VCaP (cell line): ENCODE measurements at regions not wholly inside any gene's neighbourhood (a gene's known extent, or its start where the extent isn't known, plus 50 kb on each side); places are given as distances from the start of the nearest gene placed in this dataset.

Experiments
- H3K27ac ChIP-seq: fragments of 450-650 bp; 2 replicates; pipeline ENCODE4 v1.5.1; 2017
- TF ChIP-seq, protein P1 (sequence below): fragments of 450-650 bp; conservative IDR thresholded peaks from 2 replicates; pipeline ENCODE4 v1.5.1; 2017; ENCODE audit warnings: mild to moderate bottlenecking, moderate library complexity

DNA sequence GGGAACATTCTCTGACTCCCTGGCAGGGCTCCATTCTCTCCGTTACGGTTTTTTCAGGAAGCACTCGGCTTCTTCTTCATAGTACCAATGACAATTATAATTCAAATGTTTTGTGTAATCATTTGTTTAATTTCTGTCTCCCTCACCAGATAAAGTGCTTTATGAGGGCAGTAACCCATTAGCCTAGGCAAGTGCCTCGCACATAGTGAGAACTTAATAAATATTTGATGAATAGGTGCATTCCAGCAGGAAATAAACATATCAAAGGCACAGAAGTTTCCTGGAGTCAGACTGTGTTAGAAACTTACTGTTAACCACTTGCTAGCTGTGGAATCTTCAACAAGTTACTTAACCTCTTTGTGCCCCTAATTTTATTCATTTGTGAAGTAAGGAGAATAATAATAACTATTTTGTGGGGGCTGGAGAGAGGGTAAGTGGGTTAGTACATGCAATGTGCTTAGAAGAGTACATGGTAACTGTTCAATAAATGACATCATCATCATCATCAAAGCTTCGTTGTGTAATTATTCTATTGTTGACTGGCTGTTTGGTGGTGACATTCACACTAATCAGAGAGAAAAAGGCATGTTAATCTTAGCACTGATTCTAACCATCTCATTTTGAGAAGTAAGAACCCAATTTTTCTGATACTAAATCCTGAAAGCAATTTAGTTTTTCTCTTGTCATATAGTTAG is 352.3 kb downstream of the INSIG2 start:
- H3K27ac ChIP-seq = no peak overlapping the region
- TF ChIP-seq, protein P1, sequence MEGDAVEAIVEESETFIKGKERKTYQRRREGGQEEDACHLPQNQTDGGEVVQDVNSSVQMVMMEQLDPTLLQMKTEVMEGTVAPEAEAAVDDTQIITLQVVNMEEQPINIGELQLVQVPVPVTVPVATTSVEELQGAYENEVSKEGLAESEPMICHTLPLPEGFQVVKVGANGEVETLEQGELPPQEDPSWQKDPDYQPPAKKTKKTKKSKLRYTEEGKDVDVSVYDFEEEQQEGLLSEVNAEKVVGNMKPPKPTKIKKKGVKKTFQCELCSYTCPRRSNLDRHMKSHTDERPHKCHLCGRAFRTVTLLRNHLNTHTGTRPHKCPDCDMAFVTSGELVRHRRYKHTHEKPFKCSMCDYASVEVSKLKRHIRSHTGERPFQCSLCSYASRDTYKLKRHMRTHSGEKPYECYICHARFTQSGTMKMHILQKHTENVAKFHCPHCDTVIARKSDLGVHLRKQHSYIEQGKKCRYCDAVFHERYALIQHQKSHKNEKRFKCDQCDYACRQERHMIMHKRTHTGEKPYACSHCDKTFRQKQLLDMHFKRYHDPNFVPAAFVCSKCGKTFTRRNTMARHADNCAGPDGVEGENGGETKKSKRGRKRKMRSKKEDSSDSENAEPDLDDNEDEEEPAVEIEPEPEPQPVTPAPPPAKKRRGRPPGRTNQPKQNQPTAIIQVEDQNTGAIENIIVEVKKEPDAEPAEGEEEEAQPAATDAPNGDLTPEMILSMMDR = no peak

DNA sequence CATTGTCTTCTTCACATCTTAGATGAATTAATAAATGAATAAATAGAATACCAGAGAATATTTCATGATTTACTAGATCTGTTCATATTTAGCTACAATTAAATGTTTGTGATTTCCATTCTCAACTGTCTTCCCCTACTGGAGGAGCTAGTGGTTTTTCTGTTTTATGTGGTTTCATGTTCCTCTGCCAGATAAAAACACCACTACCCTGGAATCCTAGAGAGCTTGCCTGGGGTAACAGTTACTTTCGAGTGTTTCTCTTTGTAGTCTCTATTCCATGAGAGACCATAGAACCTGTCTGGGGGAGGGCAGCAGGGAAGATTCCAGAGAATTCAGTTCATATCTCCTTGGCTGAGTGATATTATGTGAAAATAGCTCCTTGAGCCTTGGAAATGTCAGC is 349.2 kb downstream of the INSIG2 start:
- H3K27ac ChIP-seq = no peak overlapping the region
- TF ChIP-seq, protein P1 = no peak

DNA sequence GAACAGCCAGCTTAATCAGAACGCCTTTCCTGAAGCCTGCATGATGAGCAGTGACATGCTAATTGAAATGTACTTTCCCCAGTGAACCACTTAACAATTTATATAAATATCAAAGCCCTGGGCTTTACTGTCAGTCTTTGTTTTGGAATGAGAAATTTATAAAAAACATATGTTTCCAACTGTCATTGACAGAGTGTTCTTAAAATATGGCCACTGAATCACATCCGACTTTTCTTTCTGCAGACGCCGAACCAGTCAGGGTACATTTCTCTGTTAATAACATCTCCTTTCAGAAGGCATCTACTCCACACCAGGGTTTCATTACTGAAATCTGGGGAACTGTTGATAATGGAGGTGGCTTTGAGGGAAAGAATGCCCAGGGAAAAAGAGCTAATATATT is 343.7 kb downstream of the INSIG2 start:
- TF ChIP-seq, protein P1 = no peak
- no peak overlapping the region for H3K27ac ChIP-seq

DNA sequence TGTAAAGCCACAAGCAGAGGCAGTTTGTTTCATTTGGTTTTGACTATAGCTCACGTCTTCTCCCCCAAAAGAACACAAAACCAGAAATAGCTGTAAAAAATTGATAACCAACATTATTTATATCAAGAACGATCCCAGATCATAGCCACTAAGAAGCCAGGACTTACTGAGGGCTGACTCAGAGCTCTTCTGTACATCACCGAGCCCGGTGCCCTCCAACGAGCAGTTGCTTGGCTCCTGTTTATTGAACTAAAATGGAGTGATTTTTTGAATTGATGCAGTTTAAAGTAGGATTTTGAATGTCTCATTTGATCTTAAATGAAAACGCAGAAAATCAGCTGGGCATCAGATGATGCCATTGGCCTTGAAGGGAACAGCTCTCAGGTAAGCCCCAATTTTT is 343.3 kb downstream of the INSIG2 start:
- TF ChIP-seq, protein P1 = no peak
- no peak overlapping the region for H3K27ac ChIP-seq

DNA sequence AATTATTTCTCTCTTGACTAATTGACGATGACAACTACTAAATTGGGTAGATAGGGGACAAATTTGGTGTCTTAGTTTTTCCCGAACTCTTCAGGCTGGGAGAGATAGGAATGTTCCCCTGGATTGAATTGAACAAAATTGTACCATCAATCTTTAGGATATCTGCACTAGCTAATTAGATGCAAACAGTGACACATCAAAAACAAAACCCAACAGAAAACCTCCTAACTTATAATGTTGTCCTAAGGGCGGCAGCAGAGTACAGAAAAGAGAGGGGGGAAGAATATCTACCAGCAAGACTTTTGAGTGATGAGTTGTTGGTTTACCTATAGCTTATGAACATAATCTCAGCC is 342.9 kb downstream of the INSIG2 start:
- TF ChIP-seq, protein P1 = peak; percentile 55
- no peak overlapping the region for H3K27ac ChIP-seq

DNA sequence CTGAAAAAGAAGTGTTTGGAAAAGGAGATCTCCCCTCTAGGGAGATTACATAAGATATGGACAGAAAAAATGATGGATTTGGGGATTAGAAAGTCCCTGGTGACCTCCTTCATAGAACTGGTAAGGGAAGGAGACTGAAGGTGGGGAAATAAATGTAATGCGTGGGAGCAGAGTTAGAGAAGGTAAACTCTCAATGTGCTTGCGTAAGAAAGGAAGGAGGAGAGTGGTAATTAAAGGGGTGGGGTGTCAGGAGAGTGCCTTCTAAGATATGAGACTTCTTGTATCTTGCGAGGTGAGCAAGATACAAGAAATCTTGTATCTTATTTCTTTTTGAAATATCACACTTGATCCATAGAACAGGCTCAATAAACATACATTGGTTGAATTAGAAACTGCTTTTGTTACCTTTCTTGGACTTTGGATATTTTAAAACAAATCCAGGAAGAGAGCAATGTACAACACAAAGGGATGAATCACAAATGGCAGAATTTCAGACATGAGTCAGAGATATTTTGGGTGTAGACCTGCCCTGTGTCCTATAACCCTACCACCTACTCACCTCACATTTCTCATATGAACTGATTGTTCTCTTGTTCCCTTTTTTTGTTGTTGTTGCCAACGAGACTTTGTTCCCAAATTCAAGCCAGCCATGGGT is 342.4 kb downstream of the INSIG2 start:
- H3K27ac ChIP-seq = no peak overlapping the region
- TF ChIP-seq, protein P1 = no peak

DNA sequence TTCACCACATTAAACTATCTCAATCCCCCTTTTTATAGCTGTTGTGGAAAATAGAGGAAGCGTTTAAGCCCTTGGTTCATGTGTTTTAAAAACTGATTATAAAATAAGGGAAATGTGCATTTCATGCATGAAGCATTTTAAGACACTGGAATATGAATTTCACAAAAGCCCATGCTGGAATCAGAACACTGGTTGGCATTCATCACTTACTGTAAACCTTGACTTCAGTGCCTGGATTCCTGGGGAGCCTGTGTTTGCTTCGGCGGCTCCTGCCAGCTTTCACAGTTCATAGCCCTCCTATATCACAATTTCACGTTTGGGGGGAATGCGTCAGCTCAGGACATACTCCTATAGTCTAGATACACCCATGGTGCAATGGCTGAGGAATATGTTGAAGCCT is 336.9 kb downstream of the INSIG2 start:
- TF ChIP-seq, protein P1 = no peak

More for the DNA sequence above, 336.9 kb downstream of the INSIG2 start:
- no peak overlapping the region for H3K27ac ChIP-seq
